HG03342 (cell line): ENCODE measurements at regions not wholly inside any gene's neighbourhood (a gene's known extent, or its start where the extent isn't known, plus 50 kb on each side); places are given as distances from the start of the nearest gene placed in this dataset.
A peak's percentile ranks its signal among the peaks of the same experiment; 100 is the strongest.
"Not testable (repeated sequence)": the region's sequence is repeated elsewhere in the genome, so short reads cannot be mapped to it uniquely, and the experiment has no call there.

Source experiments
- ATAC-seq: cut with Tn5 transposase; IDR thresholded peaks from one replicate; pipeline ENCODE4 v1.9.1; 2021; ENCODE audit warnings: mild to moderate bottlenecking, moderate library complexity; ENCODE audit not compliant: unreplicated experiment

DNA sequence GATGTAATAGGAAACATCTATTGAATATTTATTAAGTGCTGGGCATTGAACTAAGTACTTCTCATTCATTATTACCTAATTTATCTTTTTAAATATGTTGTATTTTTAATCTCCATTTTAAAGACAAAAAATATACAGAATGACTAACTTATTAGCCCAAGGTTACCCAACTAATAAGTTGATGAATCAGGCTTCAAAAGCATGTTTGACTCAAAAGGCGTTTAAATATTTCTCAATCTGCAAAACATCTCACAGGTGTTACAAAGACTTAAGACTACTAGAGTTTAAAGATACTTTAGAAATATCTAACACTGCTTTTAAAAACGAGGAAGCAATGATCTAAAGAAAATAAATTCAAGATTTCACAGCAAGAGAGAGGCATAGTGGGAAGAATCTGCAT lies 457.4 kb upstream of the DCN start:
- ATAC-seq = no peak

DNA sequence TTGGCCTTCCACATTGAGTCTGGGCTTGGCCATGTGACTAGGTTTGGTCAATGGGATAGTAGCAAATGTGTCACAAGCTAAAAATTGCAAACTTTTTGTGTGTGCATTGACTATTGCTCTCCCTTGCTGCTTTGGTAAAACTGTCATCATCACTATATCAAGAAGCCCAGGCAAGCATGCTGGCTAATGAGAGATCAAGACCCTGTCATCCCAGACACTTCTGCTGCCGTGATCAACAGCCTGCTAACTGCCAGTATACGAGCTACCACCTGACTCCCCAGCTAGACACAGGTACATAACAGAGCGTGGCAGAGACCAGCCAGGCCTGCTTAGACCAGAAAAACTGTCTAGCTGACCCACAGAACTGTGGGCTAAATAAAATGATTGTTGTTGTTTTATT lies 456.7 kb upstream of the DCN start:
- ATAC-seq = no peak

DNA sequence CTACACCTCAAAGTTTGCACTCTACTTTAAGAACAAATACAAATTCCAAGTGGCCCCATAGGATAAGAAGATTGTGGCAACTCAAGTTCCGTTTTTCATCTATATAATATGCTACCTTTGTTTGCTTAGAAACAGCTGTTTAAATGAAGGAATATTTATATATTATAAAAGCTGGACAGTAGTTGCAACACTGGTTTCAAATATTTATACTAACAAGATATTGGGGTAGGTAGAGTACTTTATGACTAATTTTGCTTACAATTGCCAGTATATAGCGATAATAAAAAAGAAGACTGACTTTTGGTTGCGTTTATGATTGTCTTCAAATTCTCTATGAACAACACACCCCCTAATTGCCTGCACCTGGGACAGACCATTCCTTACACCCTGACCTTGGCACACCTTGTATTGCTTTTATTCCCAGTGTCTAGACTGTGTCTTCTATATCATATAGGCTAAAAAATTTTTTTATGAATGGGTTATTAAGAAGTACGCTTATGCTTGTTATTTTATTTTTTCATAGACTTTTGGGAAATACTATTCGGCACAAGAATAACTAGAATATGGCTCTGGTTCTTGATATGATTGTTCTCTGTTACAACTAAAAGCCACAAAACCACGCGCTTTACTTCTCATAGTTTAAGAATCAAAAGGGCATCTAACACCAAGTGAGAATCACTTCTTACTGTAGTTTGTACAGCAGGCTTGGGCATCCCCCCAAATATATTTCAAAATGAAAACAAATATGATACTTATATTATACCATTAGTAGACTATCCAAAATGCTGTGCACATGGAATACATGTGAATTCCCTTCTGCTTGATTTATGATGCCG lies 455.4 kb upstream of the DCN start:
- no peak for ATAC-seq

DNA sequence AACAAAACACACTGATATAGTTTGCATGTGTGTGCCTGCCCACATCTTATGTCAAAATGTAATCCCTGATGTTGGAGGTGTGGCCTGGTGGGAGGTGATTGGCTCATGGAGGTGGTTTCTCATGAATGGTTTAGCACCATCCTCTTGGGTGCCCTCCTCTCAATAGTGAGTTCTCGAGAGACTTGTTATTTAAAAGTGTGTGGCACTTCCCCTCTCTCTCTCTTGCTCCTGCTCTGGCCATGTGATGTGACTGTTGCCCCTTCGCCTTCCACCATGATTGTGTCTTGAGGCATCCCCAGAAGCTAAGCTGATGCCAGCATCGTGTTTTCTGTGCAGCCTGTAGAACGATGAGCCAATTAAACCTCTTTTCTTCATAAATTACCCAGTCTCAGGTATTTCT lies 454.1 kb upstream of the DCN start:
- ATAC-seq = no peak

DNA sequence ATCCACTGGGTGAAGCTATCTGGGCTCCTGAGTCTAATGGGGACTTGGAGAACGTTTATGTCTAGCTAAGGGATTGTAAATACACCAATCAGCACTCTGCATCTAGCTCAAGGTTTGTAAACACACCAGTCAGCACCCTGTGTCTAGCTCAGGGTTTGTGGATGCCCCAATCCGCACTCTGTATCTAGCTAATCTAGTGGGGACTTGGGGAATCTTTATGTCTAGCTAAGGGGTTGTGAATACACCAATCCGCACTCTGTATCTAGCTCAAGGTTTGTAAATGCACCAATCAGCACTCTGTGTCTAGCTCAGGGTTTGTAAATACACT lies 451.7 kb upstream of the DCN start:
- ATAC-seq = not testable (repeated sequence)

DNA sequence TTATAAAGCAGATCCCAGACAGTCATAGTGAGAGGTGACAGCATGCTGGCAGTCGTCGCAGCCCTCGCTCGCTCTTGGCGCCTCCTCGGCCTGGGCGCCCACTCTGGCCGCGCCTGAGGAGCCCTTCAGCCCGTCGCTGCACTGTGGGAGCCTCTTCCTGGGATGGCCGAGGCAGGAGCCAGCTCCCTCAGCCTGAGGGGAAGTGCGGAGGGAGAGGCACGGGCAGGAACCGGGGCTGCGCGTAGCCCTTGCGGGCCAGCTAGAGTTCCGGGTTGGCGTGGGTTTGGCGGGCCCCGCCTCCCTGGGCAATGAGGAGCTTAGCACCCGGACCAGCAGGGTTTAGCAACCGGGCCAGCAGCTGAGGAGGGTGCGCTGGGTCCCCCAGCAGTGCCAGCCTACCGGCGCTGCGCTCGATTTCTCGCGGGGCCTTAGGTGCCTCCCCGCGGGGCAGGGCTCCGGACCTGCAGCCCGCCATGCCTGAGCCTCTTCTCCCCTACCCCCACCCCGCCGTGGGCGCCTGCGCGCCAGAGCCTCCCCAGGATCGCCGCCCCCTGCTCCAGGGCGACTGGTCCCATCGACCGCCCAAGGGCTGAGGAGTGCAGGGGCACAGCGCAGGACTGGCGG lies 451.2 kb upstream of the DCN start:
- ATAC-seq = no peak

DNA sequence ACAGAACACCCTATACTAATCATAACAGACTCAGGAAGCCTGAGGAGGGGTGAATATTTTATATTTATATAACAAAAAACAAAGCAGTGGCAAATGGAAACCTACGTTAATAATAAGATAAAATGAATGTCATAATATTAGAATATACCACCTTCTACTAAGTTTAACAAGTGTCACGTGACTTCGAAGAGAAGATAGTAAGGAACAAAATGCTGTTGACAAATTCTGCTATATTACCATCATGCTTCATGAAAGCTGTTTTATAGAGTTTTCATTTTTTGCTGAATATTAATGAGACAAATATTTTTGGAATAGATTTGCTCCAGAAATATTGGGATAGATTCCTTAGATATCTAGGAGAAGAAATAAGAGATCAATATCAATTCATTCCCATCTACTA lies 450.6 kb upstream of the DCN start:
- no peak for ATAC-seq

DNA sequence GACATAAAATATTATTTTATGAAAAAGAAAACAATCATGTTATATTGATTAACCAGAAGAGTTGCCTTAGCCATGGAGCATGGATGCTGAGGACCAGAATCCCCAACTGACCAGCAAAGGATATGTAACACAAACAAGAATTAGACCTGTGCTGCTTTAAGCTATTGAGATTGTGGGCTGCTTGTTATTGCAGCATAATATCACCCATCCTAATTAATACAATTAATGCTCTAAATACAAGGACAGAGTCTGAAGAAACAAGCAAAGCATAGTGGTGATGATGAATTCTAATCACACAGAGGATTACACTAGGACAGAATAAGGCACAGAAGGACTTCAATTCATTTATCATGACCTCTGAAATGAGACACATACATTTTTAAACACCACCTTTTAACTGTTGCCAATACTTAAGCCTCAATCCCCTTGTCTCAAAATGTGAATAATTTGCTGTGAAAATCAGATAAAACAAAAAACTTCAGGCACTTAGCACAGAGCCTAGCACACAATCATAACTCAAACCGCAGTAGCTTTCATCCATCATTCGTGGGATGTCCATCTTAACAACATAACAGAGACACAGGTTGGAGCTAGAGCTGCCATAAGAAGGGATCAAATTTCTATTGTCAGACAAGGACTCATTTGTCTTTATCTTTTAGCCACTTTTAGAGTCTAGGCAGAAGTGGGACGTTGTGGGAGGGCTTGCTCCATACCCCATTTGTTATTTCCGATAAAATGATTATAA lies 449.6 kb upstream of the DCN start:
- ATAC-seq = no peak

DNA sequence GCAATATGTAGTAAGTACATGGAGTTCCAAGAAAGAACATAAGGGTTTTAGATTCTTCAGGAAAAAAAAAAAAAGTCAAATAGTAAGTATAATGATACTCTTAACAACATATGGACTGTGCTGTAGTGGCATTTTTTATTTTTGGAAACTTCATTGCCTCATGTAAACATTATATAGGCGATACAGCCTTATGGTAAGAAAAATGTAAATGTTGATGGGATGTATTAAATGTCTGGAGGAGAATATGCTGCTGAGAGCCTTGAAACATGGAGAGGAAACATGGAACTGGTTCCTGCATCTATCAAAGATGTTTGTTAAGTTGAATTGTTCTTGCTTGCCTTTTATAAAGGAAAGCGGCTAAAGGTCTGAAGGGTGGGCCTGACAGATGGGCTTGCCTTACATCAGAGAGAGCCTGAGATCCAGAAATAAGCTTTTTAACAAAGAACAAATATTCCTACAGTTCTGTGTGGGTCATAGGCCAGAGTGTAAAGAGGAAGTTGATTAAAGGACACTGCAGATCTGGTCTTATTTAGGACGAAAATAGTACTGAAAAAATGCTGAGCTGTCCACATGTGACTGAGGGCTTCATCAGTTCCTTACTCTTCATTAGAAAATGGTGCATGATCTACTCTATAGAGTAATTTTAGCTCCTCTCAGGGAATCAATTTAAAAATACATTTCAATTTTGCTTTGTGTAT lies 448.1 kb upstream of the DCN start:
- no peak for ATAC-seq

DNA sequence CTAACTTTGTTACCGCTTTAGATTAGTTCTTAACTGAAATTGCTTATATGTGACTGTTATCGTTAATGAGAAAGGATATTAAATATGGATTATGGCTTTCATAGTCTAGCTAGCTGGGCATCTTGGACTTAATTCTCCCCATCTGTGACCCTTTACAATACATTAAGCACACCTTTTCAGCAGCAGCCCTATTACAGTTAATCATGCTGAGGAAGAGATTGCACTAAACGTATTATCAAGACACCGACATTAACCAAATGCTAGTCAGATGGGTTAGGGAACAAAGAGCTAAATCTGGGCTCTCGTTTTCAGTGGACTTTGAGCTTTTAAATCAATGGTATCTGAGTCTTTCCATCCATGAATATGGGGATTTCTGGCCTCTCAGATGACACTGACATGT lies 447.5 kb upstream of the DCN start:
- no peak for ATAC-seq

DNA sequence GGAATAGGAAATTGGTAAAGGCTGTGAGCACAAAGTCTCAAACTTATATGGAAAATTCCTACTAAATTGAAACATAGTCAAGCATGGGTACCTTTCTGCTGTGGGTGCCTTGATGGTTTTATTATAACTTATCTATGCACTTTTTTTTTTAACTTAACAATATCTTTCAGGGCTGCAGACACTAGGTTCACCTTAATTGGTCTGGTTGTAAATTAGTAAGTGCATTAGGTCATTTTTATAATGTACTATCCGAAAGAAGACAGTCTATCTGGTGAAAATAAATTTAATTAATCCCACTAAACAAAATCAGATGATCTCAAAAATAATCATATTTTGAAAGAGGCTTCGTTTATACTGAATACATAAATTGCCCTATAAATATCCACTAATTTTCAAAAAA lies 446.8 kb upstream of the DCN start:
- no peak for ATAC-seq

DNA sequence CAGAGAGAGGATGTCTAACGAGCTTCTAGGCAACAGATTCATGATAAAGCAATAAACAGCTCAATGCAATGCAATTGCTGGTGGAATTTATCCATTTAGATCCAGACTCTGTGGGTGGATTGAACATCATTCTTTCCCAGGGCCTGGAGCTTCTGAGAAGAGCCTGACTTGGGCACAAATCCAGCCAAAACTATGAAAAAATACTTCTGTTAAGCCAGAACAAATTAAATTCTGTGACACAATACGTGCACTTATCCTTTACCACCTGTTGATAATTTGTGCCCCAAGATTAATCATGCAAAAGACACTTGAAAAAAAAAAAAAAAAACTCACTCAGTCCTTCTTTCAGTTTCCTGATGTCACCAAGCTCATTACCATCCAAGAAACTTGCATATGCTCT lies 446.0 kb upstream of the DCN start:
- no peak for ATAC-seq

DNA sequence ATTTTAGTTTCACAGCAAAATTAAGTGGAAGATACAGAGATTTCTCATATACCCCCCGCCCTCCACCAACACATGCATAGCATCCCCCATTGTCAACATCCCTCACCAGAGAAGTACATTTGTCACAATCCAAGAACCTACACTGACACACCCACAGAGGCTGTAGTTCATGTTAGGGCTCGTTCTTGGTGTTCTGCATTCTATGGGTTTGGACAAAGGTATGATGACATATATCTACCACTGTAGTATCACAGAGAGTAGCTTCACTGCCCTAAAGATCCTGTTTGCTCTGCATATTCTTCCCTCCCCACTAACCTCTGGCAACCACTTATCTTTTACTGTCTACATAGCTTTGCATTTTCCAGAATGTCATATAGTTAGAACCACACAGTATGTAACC lies 444.6 kb upstream of the DCN start:
- no peak for ATAC-seq

DNA sequence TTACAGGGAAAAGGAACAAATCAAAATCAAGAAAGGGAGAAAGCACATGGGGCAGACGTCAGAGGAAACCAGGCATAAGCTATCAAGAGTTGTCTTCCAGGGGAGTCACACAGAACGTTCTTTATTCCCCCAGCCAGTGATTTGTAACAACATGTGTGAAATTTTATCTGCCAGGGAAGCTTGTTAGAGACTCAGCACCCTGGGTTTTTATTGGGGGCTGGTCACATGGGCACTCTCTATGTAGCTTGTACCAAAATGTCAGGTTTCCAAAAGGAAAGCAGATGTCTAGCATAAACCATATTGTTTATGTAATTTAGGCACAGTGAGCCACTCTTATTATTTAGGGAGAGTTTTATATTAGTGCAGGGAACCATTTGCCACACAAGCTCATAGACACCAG lies 440.4 kb upstream of the DCN start:
- ATAC-seq = no peak

DNA sequence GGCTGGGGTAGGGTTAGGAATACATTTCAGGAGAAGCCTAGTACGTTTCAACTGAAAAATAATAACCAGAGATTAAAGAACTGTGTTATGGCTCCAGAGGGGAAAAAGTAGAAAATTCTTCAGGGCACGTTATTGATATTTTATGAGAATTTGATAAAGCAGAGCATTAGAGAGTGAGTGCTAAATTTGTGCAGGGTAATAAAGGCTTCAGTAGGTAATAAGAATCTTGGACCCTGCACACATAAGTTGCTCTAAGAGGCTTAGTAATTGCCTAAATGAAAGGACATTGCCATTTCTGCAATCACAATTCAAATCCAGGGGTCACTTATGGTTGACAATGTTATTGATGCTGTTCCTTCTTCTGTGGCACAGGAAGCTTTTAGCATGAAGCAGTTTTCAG lies 439.4 kb upstream of the DCN start:
- ATAC-seq = no peak

DNA sequence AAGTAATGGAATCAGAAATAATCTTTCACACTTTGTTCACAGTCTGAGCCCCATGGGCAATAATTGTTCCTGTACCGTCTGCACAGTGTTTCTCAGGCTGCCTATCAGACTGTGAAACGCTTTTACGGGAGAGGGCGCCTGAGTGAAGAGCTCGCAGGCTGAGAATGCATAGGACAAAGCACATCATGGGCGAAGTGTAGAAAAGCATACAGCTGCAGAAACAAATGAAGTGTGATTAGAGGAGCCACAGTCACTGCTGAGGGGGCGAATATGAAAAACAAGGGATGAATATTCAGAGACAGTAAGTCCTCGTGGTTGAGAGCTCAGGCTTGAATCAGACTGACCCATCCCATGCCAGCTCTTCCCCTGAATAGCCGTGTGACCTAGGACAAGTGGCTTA lies 438.4 kb upstream of the DCN start:
- no peak for ATAC-seq

DNA sequence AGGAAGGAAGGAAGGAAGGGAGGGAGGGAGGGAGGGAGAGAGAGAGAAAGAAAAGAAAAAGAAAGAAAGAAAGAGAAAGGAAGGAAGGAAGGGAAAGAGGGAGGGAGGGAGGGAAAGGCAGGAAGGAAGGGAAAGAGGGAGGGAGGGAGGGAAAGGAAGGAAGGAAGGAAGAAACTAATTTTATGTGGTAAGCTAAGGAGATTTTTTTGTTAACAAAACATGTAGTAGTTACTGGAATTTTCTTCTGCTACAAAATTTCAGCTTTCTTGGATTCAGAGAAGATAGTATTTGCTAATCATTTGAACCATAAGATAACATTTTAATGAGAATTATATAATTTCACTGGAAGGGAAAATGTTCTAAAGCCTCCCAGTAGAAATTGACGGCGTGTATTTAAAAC lies 437.8 kb upstream of the DCN start:
- ATAC-seq = no peak

DNA sequence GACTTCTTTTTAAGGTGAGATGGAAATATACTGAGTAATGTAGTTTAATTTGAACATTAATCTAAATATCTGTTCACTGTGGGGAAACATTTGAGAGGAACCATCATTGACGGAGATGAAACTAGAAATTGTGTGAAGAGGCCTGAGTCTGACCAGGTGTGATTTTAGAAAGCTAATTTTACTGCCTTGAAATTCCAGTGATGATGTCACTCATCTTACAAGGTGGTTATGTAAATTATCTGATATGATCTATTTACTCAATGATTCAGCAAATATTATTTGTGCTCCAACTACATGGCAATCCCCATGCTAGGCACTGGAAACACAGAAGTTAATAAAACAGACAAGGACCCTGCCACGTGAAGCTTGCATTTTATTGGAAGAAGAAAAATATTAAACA lies 435.7 kb upstream of the DCN start:
- ATAC-seq = peak; percentile 67

DNA sequence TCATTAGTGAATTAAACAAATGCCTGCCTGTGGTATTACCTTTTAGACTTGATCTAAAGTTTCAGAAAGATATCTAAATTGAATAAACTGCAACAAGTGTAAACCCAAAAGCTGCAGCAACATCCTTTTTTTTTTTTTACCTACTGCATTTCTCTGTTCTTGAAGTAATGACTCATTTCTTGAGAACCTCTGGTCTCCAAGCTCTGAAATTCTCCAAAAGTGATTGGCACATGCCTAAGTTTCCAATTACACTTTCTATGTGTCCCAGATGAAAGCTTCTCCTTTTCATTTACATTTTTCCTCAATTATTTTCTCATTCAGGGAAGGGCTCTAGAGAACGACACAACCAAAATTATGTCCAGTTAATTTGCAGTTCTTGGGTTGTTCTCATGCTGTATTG lies 435.2 kb upstream of the DCN start:
- ATAC-seq = peak; percentile 28

DNA sequence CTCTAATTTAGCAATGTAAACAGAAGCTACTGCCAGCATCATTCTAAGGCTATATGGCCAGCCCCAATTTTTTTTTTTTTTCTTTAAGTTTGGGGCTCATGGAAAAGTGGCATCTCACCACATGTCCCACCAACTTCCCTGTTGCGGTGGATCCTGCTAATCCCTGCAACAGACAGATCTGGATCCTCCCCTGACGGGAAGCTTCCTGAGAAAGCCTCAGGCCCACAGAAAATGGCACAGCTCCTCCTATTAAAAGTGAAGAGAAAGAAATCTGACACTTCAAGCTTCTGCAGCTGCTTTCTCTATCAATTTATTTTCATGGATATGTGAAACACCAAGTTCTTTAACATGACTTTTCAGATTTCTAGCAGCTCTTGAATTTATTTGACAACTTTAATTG lies 433.8 kb upstream of the DCN start:
- no peak for ATAC-seq

DNA sequence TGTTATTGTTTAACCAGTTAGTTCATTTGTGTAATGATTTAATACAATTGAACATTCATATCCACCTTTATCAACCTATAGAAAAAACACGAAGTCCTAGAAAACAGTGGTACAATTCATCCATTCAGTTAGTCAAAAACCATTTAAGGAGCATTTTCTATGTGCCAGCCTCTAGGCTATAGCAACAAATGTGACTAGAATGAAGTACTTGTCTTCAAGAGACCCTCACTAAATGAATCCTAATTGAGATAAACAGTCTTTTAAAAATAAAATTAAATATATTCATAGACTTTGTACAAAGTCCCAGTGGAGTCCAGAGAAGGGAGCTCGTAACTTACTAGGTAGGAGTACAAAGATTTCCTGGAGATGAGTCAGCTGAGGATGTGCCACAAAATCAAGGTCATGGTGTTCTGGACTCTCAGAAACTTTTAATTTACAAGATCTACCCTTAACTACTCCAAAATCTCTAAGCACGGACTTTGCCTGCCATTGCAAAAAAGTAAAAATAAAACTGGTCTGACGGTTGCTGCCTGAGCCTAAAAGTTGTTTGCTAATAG lies 430.7 kb upstream of the DCN start:
- no peak for ATAC-seq
